A673 (cell line): ENCODE measurements at regions not wholly inside any gene's neighbourhood (a gene's known extent, or its start where the extent isn't known, plus 50 kb on each side); places are given as distances from the start of the nearest gene placed in this dataset.

Experiments used
- BruUV-seq: library from RNA; stranded (reverse); fragments of 400-500 nt; replicated peaks from 2 replicates; lab custom pipeline; 2021; lab: Mats Ljungman, UMichigan
- CTCF ChIA-PET: fragments of 300-600 bp; sonication (Branson Sonifier 250); formaldehyde crosslinking; loops from one replicate; lab custom pipeline; 2022; ENCODE audit warnings: antibody characterized with exemption; lab: Charles Lee
- POLR2A ChIA-PET: fragments of 300-600 bp; sonication (Branson Sonifier 250); formaldehyde crosslinking; loops from one replicate; lab custom pipeline; 2022; ENCODE audit warnings: antibody characterized with exemption; ENCODE audit not compliant: low non-redundant PET; lab: Charles Lee
- DNase-seq: peaks from one replicate; pipeline ENCODE4 v3.0.0-alpha.2; 2015; ENCODE audit warnings: low spot score
- H3K27ac ChIP-seq: fragments of 200-600 bp; sonication (generic); 2 replicates; pipeline ENCODE4 v1.5.1; 2016; ENCODE audit warnings: mixed run types, low read depth, mild to moderate bottlenecking, mixed read lengths, antibody characterized with exemption, low read length; ENCODE audit not compliant: poor library complexity, severe bottlenecking
- H3K27me3 ChIP-seq: fragments of 200-600 bp; sonication (generic); replicated peaks from 2 replicates; pipeline ENCODE4 v1.6.1; 2017; ENCODE audit warnings: mixed run types, low read depth, mild to moderate bottlenecking, mixed read lengths, antibody characterized with exemption, low read length; ENCODE audit not compliant: insufficient read depth, poor library complexity
- H3K36me3 ChIP-seq: fragments of 200-600 bp; sonication (generic); 2 replicates; pipeline ENCODE4 v1.6.1; 2016; ENCODE audit warnings: mixed run types, mild to moderate bottlenecking, mixed read lengths, antibody characterized with exemption, low read length; ENCODE audit not compliant: insufficient read depth, poor library complexity, severe bottlenecking
- H3K4me1 ChIP-seq: fragments of 200-600 bp; sonication (generic); 2 replicates; pipeline ENCODE4 v1.6.1; 2017; ENCODE audit warnings: mixed run types, mild to moderate bottlenecking, mixed read lengths, antibody characterized with exemption, low read length; ENCODE audit not compliant: insufficient read depth, poor library complexity, severe bottlenecking
- H3K4me3 ChIP-seq: fragments of 200-600 bp; sonication (generic); 2 replicates; pipeline ENCODE4 v1.5.1; 2016; ENCODE audit warnings: low read depth, mixed run types, mild to moderate bottlenecking, mixed read lengths, low read length; ENCODE audit not compliant: poor library complexity, severe bottlenecking
- H3K9me3 ChIP-seq: fragments of 200-600 bp; sonication (generic); 2 replicates; pipeline ENCODE4 v1.6.1; 2016; ENCODE audit warnings: mixed run types, low read depth, mild to moderate bottlenecking, mixed read lengths, antibody characterized with exemption, low read length; ENCODE audit not compliant: poor library complexity, severe bottlenecking
- CTCF ChIP-seq: fragments of 300-800, 200-600 bp; sonication (generic); conservative IDR thresholded peaks from 2 replicates; pipeline ENCODE4 v1.5.1; 2017; ENCODE audit warnings: low read depth, mild to moderate bottlenecking, antibody characterized with exemption, low read length, moderate library complexity, mixed read lengths
- EZH2 ChIP-seq: fragments of 200-600 bp; sonication (generic); IDR thresholded peaks from 2 replicates; pipeline ENCODE4 v1.6.1; 2017; ENCODE audit warnings: borderline replicate concordance, low read depth, mild to moderate bottlenecking, mixed read lengths, antibody characterized with exemption, low read length; ENCODE audit not compliant: poor library complexity, severe bottlenecking
- intact Hi-C: fragments of 100-400 bp; cut with micrococcal nuclease; formaldehyde crosslinking; loops from one replicate; pipeline ENCODE4 v1.10.0; 2022; ENCODE audit not compliant: unreplicated experiment

- no peaks in the 10 kb centered on the region for H3K36me3 ChIP-seq
- H3K27ac ChIP-seq: no peak overlapping the region
- POLR2A ChIA-PET: no interaction called here
- no peaks in the 10 kb centered on the region for H3K9me3 ChIP-seq
- CTCF ChIA-PET: no interaction called here
- BruUV-seq: no TSS peak
- peak; percentile 10 for DNase-seq
- H3K4me3 ChIP-seq: no peak overlapping the region
- no peak for TF ChIP-seq EZH2
- TF ChIP-seq CTCF: no peak
- H3K4me1 ChIP-seq: no peaks in the 10 kb centered on the region
- intact Hi-C loops: no loop called here
- H3K27me3 ChIP-seq: no peaks in the 10 kb centered on the region
Measured at GRCh38 chr13:64709079-64709478, 2521.1 kb downstream of the PCDH9 start.

GRCh38 chr13:64704121-64704649, 2526.0 kb downstream of the PCDH9 start:
- CTCF ChIA-PET: no interaction called here
- no peaks in the 10 kb centered on the region for H3K9me3 ChIP-seq
- DNase-seq: no peak
- intact Hi-C loops: no loop called here
- no peaks in the 10 kb centered on the region for H3K36me3 ChIP-seq
- POLR2A ChIA-PET: no interaction called here
- TF ChIP-seq CTCF: no peak
- TF ChIP-seq EZH2: no peak
- H3K4me1 ChIP-seq: no peaks in the 10 kb centered on the region
- H3K27me3 ChIP-seq: no peaks in the 10 kb centered on the region
- no peak overlapping the region for H3K27ac ChIP-seq
- no TSS peak for BruUV-seq
- no peak overlapping the region for H3K4me3 ChIP-seq

GRCh38 chr13:64697226-64697625, 2532.9 kb downstream of the PCDH9 start:
- DNase-seq: no peak
- intact Hi-C loops: no loop called here
- ChIA-PET POLR2A (no interaction called here), CTCF (no interaction called here)
- Histone ChIP-seq H3K4me1 (no peaks in the 10 kb centered on the region), H3K27ac (no peak overlapping the region), H3K36me3 (no peaks in the 10 kb centered on the region), H3K9me3 (no peaks in the 10 kb centered on the region), H3K27me3 (no peaks in the 10 kb centered on the region), H3K4me3 (no peak overlapping the region)
- no peak for TF ChIP-seq CTCF
- no peak for TF ChIP-seq EZH2
- BruUV-seq: no TSS peak
